ENCODE measurements at regions not wholly inside any gene's neighbourhood (a gene's known extent, or its start where the extent isn't known, plus 50 kb on each side); places are given as distances from the start of the nearest gene placed in this dataset.

DNA sequence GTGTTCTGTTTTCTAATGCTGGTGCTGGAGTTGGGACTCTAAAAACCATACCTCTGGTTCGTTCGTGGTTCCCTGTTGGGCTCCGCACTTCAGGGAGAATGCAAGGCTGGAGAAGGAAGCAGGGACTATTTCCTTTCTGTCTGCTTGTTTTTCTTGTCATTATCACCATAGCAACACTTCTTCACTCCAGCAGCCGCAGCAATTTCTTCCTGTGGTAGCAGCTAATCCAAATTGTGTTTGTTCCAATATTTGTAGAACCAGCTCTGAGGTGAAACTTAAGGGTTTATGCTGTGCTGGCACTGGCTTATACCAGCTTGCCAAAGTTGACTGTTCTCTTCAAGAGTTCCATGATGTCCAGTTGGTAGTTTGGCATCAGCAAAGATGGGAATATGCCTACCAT lies 301.4 kb upstream of the SYT4 start:
- Histone ChIP-seq H4K20me1 (ENCODE audit: insufficient read depth) (no peaks in the 10 kb centered on the region), H3K9ac (no peak overlapping the region), H3K4me1 (ENCODE audit: insufficient read depth) (no peaks in the 10 kb centered on the region), H3K36me3 (ENCODE audit: low read depth) (no peaks in the 10 kb centered on the region), H3K9me3 (ENCODE audit: low read depth) (no peaks in the 10 kb centered on the region), H3K9me2 (ENCODE audit: insufficient read depth) (no peaks in the 10 kb centered on the region), H3K4me2 (ENCODE audit: unreplicated experiment) (no peak overlapping the region), H3K27ac (no peak overlapping the region), H3F3A (ENCODE audit: insufficient read depth) (no peaks in the 10 kb centered on the region), H3K79me2 (ENCODE audit: insufficient read depth) (no peaks in the 10 kb centered on the region), H3K4me3 (no peak overlapping the region), H2AFZ (no peak overlapping the region), H3K27me3 (replicated peaks; ENCODE audit: insufficient read depth) (peaks cover 25% of the 10 kb centered on the region)
- WGBS, 2 experiments (ENCODE audit: low coverage in 1 of 2, low lambda C conversion rate in 2 of 2, missing lambda C conversion rate in 2 of 2): 30 to 39% methylated on average over 4 of the region's 4 CpGs
- no peak for DNase-seq
- in situ Hi-C loops (cut with MboI): no loop called here
- TF ChIP-seq EZH2phosphoT487 (IDR thresholded peaks at IDR 0.05; ENCODE audit: insufficient read depth, low read depth) (no peak), EZH2 (IDR thresholded peaks at IDR 0.05; ENCODE audit: insufficient read depth, poor library complexity, severe bottlenecking) (no peak)

DNA sequence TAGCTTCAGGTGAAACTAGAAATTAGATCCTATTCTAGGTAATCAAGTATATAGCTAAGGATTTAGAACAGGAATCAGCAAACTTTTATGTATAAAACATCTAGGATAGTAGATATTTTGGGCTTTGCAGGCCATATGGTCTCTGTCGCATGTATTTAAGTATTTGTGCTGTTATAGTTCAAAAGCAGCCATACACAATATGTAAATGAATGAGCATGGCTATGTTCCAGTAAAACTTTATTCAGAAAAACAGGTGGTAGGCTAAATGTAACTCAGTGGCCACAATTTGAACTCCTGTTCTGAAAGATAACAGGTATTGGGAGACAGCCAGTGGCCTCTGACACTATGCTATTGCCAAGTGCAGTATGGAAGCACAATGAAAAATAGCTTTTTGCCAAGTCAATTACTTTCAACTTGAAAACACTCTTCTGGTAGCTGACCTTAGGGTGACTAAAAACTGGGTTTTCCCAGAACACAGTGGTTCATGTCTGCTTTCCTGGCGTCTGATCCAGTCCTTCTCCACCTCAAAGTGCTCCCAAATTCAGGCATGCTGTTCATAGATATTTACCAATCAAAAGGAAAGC lies 304.7 kb upstream of the SYT4 start:
- Histone ChIP-seq H2AFZ (no peak overlapping the region), H3K36me3 (ENCODE audit: low read depth) (no peaks in the 10 kb centered on the region), H3K9me3 (ENCODE audit: low read depth) (no peaks in the 10 kb centered on the region), H3K9ac (no peak overlapping the region), H3K4me2 (ENCODE audit: unreplicated experiment) (no peak overlapping the region), H3K4me1 (ENCODE audit: insufficient read depth) (no peaks in the 10 kb centered on the region), H3K27ac (no peak overlapping the region), H3K79me2 (ENCODE audit: insufficient read depth) (no peaks in the 10 kb centered on the region), H3K9me2 (ENCODE audit: insufficient read depth) (no peaks in the 10 kb centered on the region), H4K20me1 (ENCODE audit: insufficient read depth) (no peaks in the 10 kb centered on the region), H3K27me3 (replicated peaks; ENCODE audit: insufficient read depth) (peaks cover 24% of the 10 kb centered on the region), H3F3A (ENCODE audit: insufficient read depth) (no peaks in the 10 kb centered on the region), H3K4me3 (no peak overlapping the region)
- WGBS, 2 experiments (ENCODE audit: low coverage in 1 of 2, low lambda C conversion rate in 2 of 2, missing lambda C conversion rate in 2 of 2): 42 to 43% methylated on average over 2 of the region's 2 CpGs
- no peak for DNase-seq
- no peak for TF ChIP-seq EZH2phosphoT487 (IDR thresholded peaks at IDR 0.05; ENCODE audit: insufficient read depth, low read depth)
- TF ChIP-seq EZH2 (IDR thresholded peaks at IDR 0.05; ENCODE audit: insufficient read depth, poor library complexity, severe bottlenecking): no peak
- in situ Hi-C loops (cut with MboI): no loop called here

DNA sequence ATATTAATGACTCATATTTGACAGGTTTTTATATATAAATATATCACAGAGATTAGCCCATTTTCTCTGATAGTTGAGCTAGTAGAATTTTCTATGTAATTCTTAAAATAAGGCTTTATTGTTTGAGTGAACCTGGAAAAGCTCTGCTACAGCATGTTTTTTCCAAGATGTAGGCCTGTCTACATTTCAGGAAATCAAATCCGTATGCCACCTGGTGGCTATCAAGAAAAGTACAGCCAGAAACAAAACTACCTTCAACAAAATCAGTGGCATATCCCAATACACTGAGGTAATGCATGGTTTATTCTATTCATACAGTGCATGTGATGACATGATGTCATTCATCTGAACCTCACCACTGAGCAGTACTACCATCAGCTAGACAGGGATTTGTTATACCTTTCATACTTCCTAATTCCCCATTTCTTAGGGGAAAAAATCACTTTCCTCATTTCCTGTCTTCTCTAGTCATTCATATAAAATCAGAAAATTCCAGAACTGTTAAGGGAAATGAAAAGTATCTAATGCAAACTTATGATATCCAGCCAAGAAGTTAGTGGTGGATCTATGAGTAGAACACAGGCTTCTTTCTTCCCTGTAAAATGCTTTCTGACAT lies 310.4 kb upstream of the SYT4 start:
- Histone ChIP-seq H3K79me2 (ENCODE audit: insufficient read depth) (no peaks in the 10 kb centered on the region), H3K9me2 (ENCODE audit: insufficient read depth) (no peaks in the 10 kb centered on the region), H3F3A (ENCODE audit: insufficient read depth) (no peaks in the 10 kb centered on the region), H3K9me3 (ENCODE audit: low read depth) (no peaks in the 10 kb centered on the region), H3K27ac (no peak overlapping the region), H4K20me1 (ENCODE audit: insufficient read depth) (no peaks in the 10 kb centered on the region), H2AFZ (no peak overlapping the region), H3K27me3 (replicated peaks; ENCODE audit: insufficient read depth) (peaks cover 8% of the 10 kb centered on the region; the same call in 1 of the 2 replicates), H3K4me1 (ENCODE audit: insufficient read depth) (no peaks in the 10 kb centered on the region), H3K4me2 (ENCODE audit: unreplicated experiment) (no peak overlapping the region), H3K4me3 (no peak overlapping the region), H3K9ac (no peak overlapping the region), H3K36me3 (ENCODE audit: low read depth) (no peaks in the 10 kb centered on the region)
- TF ChIP-seq EZH2phosphoT487 (IDR thresholded peaks at IDR 0.05; ENCODE audit: insufficient read depth, low read depth): no peak
- no peak for TF ChIP-seq EZH2 (IDR thresholded peaks at IDR 0.05; ENCODE audit: insufficient read depth, poor library complexity, severe bottlenecking)
- in situ Hi-C loops (cut with MboI): no loop called here
- DNase-seq: peak; percentile 57
- 0 to 6% methylated on average over 1 of the region's 1 CpG for WGBS, 2 experiments (ENCODE audit: low coverage in 1 of 2, low lambda C conversion rate in 2 of 2, missing lambda C conversion rate in 2 of 2)

DNA sequence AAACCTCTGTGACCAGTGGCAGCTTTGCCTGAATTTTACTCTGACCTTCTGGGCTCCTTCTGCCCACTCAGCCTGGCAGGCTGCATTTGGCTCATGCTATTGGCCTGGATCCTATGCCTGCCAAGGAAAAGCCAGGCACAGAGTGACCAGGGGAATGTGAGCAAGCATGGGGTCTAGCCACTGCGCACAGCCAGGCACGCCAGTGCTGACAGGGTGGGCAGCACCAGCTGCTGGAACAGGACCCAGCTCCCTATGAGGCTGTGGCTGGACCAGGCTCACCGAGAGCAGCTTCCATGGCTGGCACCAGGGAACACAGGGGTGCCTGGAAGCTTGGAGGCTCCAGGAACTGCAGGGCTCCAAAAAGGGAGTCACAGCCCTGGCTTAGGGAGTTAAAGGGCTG lies 311.5 kb upstream of the SYT4 start:
- no peaks in the 10 kb centered on the region for H3K9me3 ChIP-seq (ENCODE audit: low read depth)
- H3K9ac ChIP-seq: no peak overlapping the region
- H3K27ac ChIP-seq: no peak overlapping the region
- H3K79me2 ChIP-seq (ENCODE audit: insufficient read depth): no peaks in the 10 kb centered on the region
- H3K4me1 ChIP-seq (ENCODE audit: insufficient read depth): no peaks in the 10 kb centered on the region
- TF ChIP-seq EZH2phosphoT487 (IDR thresholded peaks at IDR 0.05; ENCODE audit: insufficient read depth, low read depth): no peak
- TF ChIP-seq EZH2 (IDR thresholded peaks at IDR 0.05; ENCODE audit: insufficient read depth, poor library complexity, severe bottlenecking): no peak
- in situ Hi-C loops (cut with MboI): no loop called here
- no peak for DNase-seq
- no peak overlapping the region for H2AFZ ChIP-seq
- no peaks in the 10 kb centered on the region for H3F3A ChIP-seq (ENCODE audit: insufficient read depth)
- H3K36me3 ChIP-seq (ENCODE audit: low read depth): no peaks in the 10 kb centered on the region
- H3K27me3 ChIP-seq (replicated peaks; ENCODE audit: insufficient read depth): peaks cover 4% of the 10 kb centered on the region; the same call in 1 of the 2 replicates
- no peak overlapping the region for H3K4me3 ChIP-seq
- H3K9me2 ChIP-seq (ENCODE audit: insufficient read depth): no peaks in the 10 kb centered on the region
- no peaks in the 10 kb centered on the region for H4K20me1 ChIP-seq (ENCODE audit: insufficient read depth)
- WGBS, 2 experiments (ENCODE audit: low coverage in 1 of 2, low lambda C conversion rate in 2 of 2, missing lambda C conversion rate in 2 of 2): 31 to 59% methylated on average over 3 of the region's 3 CpGs
- H3K4me2 ChIP-seq (ENCODE audit: unreplicated experiment): no peak overlapping the region
